Brain microvascular endothelial cell (primary cell): ENCODE measurements at regions not wholly inside any gene's neighbourhood (a gene's known extent, or its start where the extent isn't known, plus 50 kb on each side); places are given as distances from the start of the nearest gene placed in this dataset.

Experiments
- DNase-seq: peaks from one replicate; pipeline ENCODE4 v3.0.0-alpha.2; 2020
- H3K27ac ChIP-seq: fragments of 250-450 bp; sonication (Bioruptor Pico); 2 replicates; pipeline ENCODE4 v1.5.1; 2020; ENCODE audit warnings: mild to moderate bottlenecking, moderate library complexity
- H3K27me3 ChIP-seq: fragments of 250-450 bp; sonication (Bioruptor Pico); replicated peaks from 2 replicates; pipeline ENCODE4 v1.5.1; 2020; ENCODE audit warnings: mild to moderate bottlenecking
- H3K36me3 ChIP-seq: fragments of 250-450 bp; sonication (Bioruptor Pico); replicated peaks from 2 replicates; pipeline ENCODE4 v1.5.1; 2020; ENCODE audit warnings: mild to moderate bottlenecking
- H3K4me3 ChIP-seq: 2 replicates; pipeline ENCODE4 v1.5.1; 2011; ENCODE audit warnings: low read depth, mild to moderate bottlenecking, control low read depth, low read length, moderate library complexity
- in situ Hi-C: cut with HindIII; loops from 2 replicates; pipeline ENCODE4 v1.10.0; 2017; ENCODE audit warnings: low sequenced_read_pairs, low pct_ligation_motif_present
- TF ChIP-seq, protein P1 (sequence below): IDR thresholded peaks from 2 replicates; pipeline ENCODE4 v1.5.1; 2011; ENCODE audit warnings: low read depth, mild to moderate bottlenecking, moderate library complexity, low read length, control low read depth, inconsistent platforms; ENCODE audit errors: missing control alignments

GRCh38 chr12:25755136-25755970 is 202.3 kb upstream of the LMNTD1 start:
- H3K4me3 ChIP-seq = no peak overlapping the region
- no peaks in the 10 kb centered on the region for H3K27me3 ChIP-seq
- in situ Hi-C loops = no loop called here
- DNase-seq = no peak
- TF ChIP-seq, protein P1, sequence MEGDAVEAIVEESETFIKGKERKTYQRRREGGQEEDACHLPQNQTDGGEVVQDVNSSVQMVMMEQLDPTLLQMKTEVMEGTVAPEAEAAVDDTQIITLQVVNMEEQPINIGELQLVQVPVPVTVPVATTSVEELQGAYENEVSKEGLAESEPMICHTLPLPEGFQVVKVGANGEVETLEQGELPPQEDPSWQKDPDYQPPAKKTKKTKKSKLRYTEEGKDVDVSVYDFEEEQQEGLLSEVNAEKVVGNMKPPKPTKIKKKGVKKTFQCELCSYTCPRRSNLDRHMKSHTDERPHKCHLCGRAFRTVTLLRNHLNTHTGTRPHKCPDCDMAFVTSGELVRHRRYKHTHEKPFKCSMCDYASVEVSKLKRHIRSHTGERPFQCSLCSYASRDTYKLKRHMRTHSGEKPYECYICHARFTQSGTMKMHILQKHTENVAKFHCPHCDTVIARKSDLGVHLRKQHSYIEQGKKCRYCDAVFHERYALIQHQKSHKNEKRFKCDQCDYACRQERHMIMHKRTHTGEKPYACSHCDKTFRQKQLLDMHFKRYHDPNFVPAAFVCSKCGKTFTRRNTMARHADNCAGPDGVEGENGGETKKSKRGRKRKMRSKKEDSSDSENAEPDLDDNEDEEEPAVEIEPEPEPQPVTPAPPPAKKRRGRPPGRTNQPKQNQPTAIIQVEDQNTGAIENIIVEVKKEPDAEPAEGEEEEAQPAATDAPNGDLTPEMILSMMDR = no peak
- H3K27ac ChIP-seq = no peak overlapping the region
- no peaks in the 10 kb centered on the region for H3K36me3 ChIP-seq

- Histone ChIP-seq H3K36me3 (no peaks in the 10 kb centered on the region), H3K4me3 (no peak overlapping the region), H3K27me3 (no peaks in the 10 kb centered on the region), H3K27ac (no peak overlapping the region)
- in situ Hi-C loops = no loop called here
- TF ChIP-seq, protein P1 = no peak
- DNase-seq = peak; percentile 52
These were observed 202.6 kb upstream of the RASSF8 start for GRCh38 chr12:25755971-25756260.

DNA sequence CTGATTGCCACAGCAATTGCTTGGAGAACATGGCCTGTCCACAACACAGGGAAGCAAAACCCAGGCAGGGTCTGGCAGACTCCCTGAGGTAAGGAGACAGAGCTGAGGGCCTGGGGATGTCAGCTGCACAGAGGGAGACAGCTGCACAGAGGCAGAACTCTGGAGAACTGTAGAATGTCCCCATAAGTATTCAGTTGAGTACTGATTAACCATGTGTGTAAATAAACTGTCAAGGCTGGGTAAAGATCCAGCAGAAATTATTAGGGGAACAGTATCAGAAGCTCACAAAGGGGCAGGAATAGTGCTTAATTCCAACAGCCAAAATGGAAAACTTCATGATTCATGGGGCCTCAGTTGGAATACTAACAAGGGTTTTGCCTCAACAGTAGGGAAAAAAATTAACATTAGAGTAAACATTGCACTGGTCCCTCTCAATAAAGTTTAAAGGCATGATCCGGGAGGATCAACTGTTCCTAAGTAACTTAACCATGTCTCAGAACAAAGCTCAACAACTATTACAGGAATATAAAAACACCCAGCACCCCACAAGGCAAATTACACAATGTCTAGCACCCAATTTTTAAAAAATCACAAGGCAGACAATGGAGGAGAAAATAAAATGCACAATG is 201.3 kb upstream of the RASSF8 start:
- no peak for DNase-seq
- Histone ChIP-seq H3K36me3 (no peaks in the 10 kb centered on the region), H3K27ac (no peak overlapping the region), H3K27me3 (no peaks in the 10 kb centered on the region), H3K4me3 (no peak overlapping the region)
- in situ Hi-C loops = no loop called here
- TF ChIP-seq, protein P1 = no peak

GRCh38 chr12:25759752-25760151 is 198.7 kb upstream of the RASSF8 start:
- no peak for DNase-seq
- TF ChIP-seq, protein P1 = no peak
- in situ Hi-C loops = no loop called here

GRCh38 chr12:25761356-25761755 is 197.1 kb upstream of the RASSF8 start:
- Histone ChIP-seq H3K27me3 (no peaks in the 10 kb centered on the region), H3K4me3 (no peak overlapping the region), H3K36me3 (no peaks in the 10 kb centered on the region), H3K27ac (no peak overlapping the region)
- TF ChIP-seq, protein P1 = no peak
- in situ Hi-C loops = no loop called here
- no peak for DNase-seq

More at GRCh38 chr12:25759752-25760151, 198.7 kb upstream of the RASSF8 start:
- no peaks in the 10 kb centered on the region for H3K27me3 ChIP-seq
- no peak overlapping the region for H3K27ac ChIP-seq
- no peak overlapping the region for H3K4me3 ChIP-seq
- H3K36me3 ChIP-seq = no peaks in the 10 kb centered on the region
